ENCODE measurements at regions not wholly inside any gene's neighbourhood (a gene's known extent, or its start where the extent isn't known, plus 50 kb on each side); places are given as distances from the start of the nearest gene placed in this dataset.

- TF ChIP-seq CTCF (tag by site-specific recombination; IDR thresholded peaks at IDR 0.05) = no peak
- no peak for TF ChIP-seq KLF10 (tag by site-specific recombination; IDR thresholded peaks at IDR 0.05)
- TF ChIP-seq ZNF513 (tag by site-specific recombination; IDR thresholded peaks at IDR 0.05) = no peak
- TF ChIP-seq ZNF155 (tag by site-specific recombination; IDR thresholded peaks at IDR 0.05) = no peak
Observed at GRCh38 chr18:72675394-72675793, 131.3 kb upstream of the CBLN2 start.

Data from HEK293 (cell line).